ENCODE measurements at regions not wholly inside any gene's neighbourhood (a gene's known extent, or its start where the extent isn't known, plus 50 kb on each side); places are given as distances from the start of the nearest gene placed in this dataset.

- TF ChIP-seq CTCF (IDR thresholded peaks at IDR 0.05; ENCODE audit: low read depth, low read length, missing control alignments), result no peak
- no peak for DNase-seq (ENCODE audit: low read depth)
- no peak overlapping the region for H3K4me3 ChIP-seq (ENCODE audit: low read depth, low read length)
Observed at GRCh38 chr1:4915154-4915553, 260.7 kb downstream of the AJAP1 start.

- DNase-seq (ENCODE audit: low read depth), result no peak
- no peak for TF ChIP-seq CTCF (IDR thresholded peaks at IDR 0.05; ENCODE audit: low read depth, low read length, missing control alignments)
- no peak overlapping the region for H3K4me3 ChIP-seq (ENCODE audit: low read depth, low read length)
Observed at GRCh38 chr1:4908486-4908885, 254.1 kb downstream of the AJAP1 start.

- no peak for TF ChIP-seq CTCF (IDR thresholded peaks at IDR 0.05; ENCODE audit: low read depth, low read length, missing control alignments)
- DNase-seq (ENCODE audit: low read depth), result no peak
- no peak overlapping the region for H3K4me3 ChIP-seq (ENCODE audit: low read depth, low read length)
Observed at GRCh38 chr1:4894566-4894965, 240.2 kb downstream of the AJAP1 start.

- TF ChIP-seq CTCF (IDR thresholded peaks at IDR 0.05; ENCODE audit: low read depth, low read length, missing control alignments), result no peak
- DNase-seq (ENCODE audit: low read depth), result no peak
- no peak overlapping the region for H3K4me3 ChIP-seq (ENCODE audit: low read depth, low read length)
Observed at GRCh38 chr1:4880626-4881025, 226.2 kb downstream of the AJAP1 start.

- no peak for TF ChIP-seq CTCF (IDR thresholded peaks at IDR 0.05; ENCODE audit: low read depth, low read length, missing control alignments)
- H3K4me3 ChIP-seq (ENCODE audit: low read depth, low read length), result no peak overlapping the region
- DNase-seq (ENCODE audit: low read depth), result no peak
Observed at GRCh38 chr1:4877426-4877825, 223.0 kb downstream of the AJAP1 start.

- DNase-seq (ENCODE audit: low read depth), result no peak
- no peak overlapping the region for H3K4me3 ChIP-seq (ENCODE audit: low read depth, low read length)
- no peak for TF ChIP-seq CTCF (IDR thresholded peaks at IDR 0.05; ENCODE audit: low read depth, low read length, missing control alignments)
Observed at GRCh38 chr1:4871373-4871772, 217.0 kb downstream of the AJAP1 start.

- H3K4me3 ChIP-seq (ENCODE audit: low read depth, low read length), result no peak overlapping the region
- DNase-seq (ENCODE audit: low read depth), result no peak
- TF ChIP-seq CTCF (IDR thresholded peaks at IDR 0.05; ENCODE audit: low read depth, low read length, missing control alignments), result no peak
Observed at GRCh38 chr1:4868521-4868920, 214.1 kb downstream of the AJAP1 start.

All from GM12864 (cell line).